B cell (primary cell): ENCODE measurements at regions not wholly inside any gene's neighbourhood (a gene's known extent, or its start where the extent isn't known, plus 50 kb on each side); places are given as distances from the start of the nearest gene placed in this dataset.

Experiments used
- EZH2 ChIP-seq: IDR thresholded peaks from 2 replicates; pipeline ENCODE4 v1.6.1; 2012; ENCODE audit warnings: borderline replicate concordance, low read depth, mild to moderate bottlenecking, moderate library complexity, low read length; ENCODE audit not compliant: insufficient read depth, poor library complexity, severe bottlenecking
- TF ChIP-seq, protein P1 (sequence below): fragments of 200-600 bp; IDR thresholded peaks from one replicate; pipeline ENCODE4 v1.8.0; 2022; ENCODE audit warnings: antibody characterized with exemption, mild to moderate bottlenecking

DNA sequence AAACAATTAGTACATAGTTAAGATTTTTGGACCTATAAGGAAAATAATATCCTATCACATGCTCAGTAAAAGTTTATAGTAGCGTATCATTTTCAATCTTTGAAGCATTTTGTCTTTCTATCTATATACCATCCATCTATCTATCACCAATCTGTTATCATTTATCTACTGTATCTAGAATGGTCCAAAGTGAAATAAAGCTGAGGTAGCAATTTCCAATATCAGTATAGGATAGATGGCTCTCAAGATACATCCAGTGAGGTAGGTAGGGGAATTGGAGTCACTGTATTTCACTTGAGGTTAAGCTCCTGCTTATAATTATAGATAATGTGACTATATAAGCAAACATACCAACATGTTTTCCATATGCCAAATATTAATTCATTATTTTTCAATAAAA is 889.1 kb upstream of the CTNND2 start:
- TF ChIP-seq, protein P1, sequence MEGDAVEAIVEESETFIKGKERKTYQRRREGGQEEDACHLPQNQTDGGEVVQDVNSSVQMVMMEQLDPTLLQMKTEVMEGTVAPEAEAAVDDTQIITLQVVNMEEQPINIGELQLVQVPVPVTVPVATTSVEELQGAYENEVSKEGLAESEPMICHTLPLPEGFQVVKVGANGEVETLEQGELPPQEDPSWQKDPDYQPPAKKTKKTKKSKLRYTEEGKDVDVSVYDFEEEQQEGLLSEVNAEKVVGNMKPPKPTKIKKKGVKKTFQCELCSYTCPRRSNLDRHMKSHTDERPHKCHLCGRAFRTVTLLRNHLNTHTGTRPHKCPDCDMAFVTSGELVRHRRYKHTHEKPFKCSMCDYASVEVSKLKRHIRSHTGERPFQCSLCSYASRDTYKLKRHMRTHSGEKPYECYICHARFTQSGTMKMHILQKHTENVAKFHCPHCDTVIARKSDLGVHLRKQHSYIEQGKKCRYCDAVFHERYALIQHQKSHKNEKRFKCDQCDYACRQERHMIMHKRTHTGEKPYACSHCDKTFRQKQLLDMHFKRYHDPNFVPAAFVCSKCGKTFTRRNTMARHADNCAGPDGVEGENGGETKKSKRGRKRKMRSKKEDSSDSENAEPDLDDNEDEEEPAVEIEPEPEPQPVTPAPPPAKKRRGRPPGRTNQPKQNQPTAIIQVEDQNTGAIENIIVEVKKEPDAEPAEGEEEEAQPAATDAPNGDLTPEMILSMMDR: no peak
- TF ChIP-seq EZH2: no peak
